ENCODE measurements at regions not wholly inside any gene's neighbourhood (a gene's known extent, or its start where the extent isn't known, plus 50 kb on each side); places are given as distances from the start of the nearest gene placed in this dataset.
"Not testable (repeated sequence)": the region's sequence is repeated elsewhere in the genome, so short reads cannot be mapped to it uniquely, and the experiment has no call there.

DNA sequence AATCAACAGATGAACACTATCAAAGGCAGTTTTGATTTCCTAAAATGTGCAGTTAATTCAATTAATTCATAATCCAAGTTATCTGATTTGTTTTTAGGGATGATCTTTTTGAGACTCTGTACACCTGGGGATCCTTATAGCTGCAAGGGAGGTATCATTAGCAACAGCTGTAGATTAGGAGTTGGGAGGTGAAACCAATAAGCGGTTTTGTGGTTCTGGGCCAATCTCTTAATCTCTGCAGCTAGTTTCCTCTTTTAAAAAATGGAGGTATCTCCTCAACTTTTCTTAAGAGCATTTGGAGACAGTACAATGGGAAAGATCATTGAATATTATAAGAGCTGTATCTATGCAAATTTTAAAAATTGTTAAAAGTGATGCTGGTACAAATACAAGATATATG, 126.0 kb downstream of the MC4R start:
- Histone ChIP-seq H3F3A (ENCODE audit: low read length, unreplicated experiment) (no peaks in the 10 kb centered on the region), H3K36me3 (ENCODE audit: low read depth, low read length) (no peaks in the 10 kb centered on the region), H3K4me2 (ENCODE audit: low read length) (no peak overlapping the region), H3K9me3 (ENCODE audit: low read length) (no peaks in the 10 kb centered on the region), H3K27me3 (ENCODE audit: low read length) (no peaks in the 10 kb centered on the region), H3K9me2 (replicated peaks; ENCODE audit: low read length) (no peaks in the 10 kb centered on the region), H3K9ac (ENCODE audit: low read length) (no peak overlapping the region), H3K79me2 (ENCODE audit: low read length) (no peaks in the 10 kb centered on the region), H4K20me1 (ENCODE audit: low read length) (no peaks in the 10 kb centered on the region), H3K4me1 (ENCODE audit: insufficient read depth, low read length) (no peaks in the 10 kb centered on the region), H3K27ac (ENCODE audit: low read length) (no peak overlapping the region), H2AFZ (ENCODE audit: low read length) (no peak overlapping the region), H3K4me3 (ENCODE audit: low read length) (no peak overlapping the region)
- intact Hi-C loops (cut with micrococcal nuclease) = no loop called here
- POLR2A ChIA-PET (ENCODE audit: unreplicated experiment) = no interaction called here
- TF ChIP-seq CTCF (conservative IDR thresholded peaks at IDR 0.05; ENCODE audit: low read depth, low read length) = no peak
- TF ChIP-seq EZH2 (IDR thresholded peaks at IDR 0.05; ENCODE audit: low read length, unreplicated experiment) = no peak
- no peak for TF ChIP-seq EZH2phosphoT487 (IDR thresholded peaks at IDR 0.05; ENCODE audit: borderline replicate concordance, low read length)
- ATAC-seq = no peak
- no peak for DNase-seq
- no TSS peak for BruUV-seq (replicated peaks)
- CTCF ChIA-PET = no interaction called here

- ChIA-PET CTCF (no interaction called here), POLR2A (ENCODE audit: unreplicated experiment) (no interaction called here)
- Histone ChIP-seq H3K27ac (ENCODE audit: low read length) (no peak overlapping the region), H3F3A (ENCODE audit: low read length, unreplicated experiment) (no peaks in the 10 kb centered on the region), H3K4me1 (ENCODE audit: insufficient read depth, low read length) (no peaks in the 10 kb centered on the region), H3K9me3 (ENCODE audit: low read length) (no peaks in the 10 kb centered on the region), H3K27me3 (ENCODE audit: low read length) (no peaks in the 10 kb centered on the region), H3K4me2 (ENCODE audit: low read length) (no peak overlapping the region), H4K20me1 (ENCODE audit: low read length) (no peaks in the 10 kb centered on the region), H3K79me2 (ENCODE audit: low read length) (no peaks in the 10 kb centered on the region), H3K36me3 (ENCODE audit: low read depth, low read length) (no peaks in the 10 kb centered on the region), H3K9me2 (replicated peaks; ENCODE audit: low read length) (no peaks in the 10 kb centered on the region), H3K9ac (ENCODE audit: low read length) (no peak overlapping the region), H2AFZ (ENCODE audit: low read length) (no peak overlapping the region), H3K4me3 (ENCODE audit: low read length) (no peak overlapping the region)
- BruUV-seq (replicated peaks) = no TSS peak
- intact Hi-C loops (cut with micrococcal nuclease) = no loop called here
- no peak for DNase-seq
- TF ChIP-seq CTCF (conservative IDR thresholded peaks at IDR 0.05; ENCODE audit: low read depth, low read length) = no peak
- no peak for ATAC-seq
Observed at GRCh38 chr18:60245096-60245495, 127.5 kb downstream of the MC4R start.

GRCh38 chr18:60239024-60239710, 133.4 kb downstream of the MC4R start:
- BruUV-seq (replicated peaks); ATAC-seq; H3K36me3 ChIP-seq (ENCODE audit: low read depth, low read length): not testable (repeated sequence)

More at GRCh38 chr18:60239024-60239710, 133.4 kb downstream of the MC4R start:
- H3K27ac ChIP-seq (ENCODE audit: low read length); H3K4me1 ChIP-seq (ENCODE audit: insufficient read depth, low read length); H4K20me1 ChIP-seq (ENCODE audit: low read length); CTCF ChIA-PET; H3K27me3 ChIP-seq (ENCODE audit: low read length); POLR2A ChIA-PET (ENCODE audit: unreplicated experiment); H3K9me2 ChIP-seq (replicated peaks; ENCODE audit: low read length); H2AFZ ChIP-seq (ENCODE audit: low read length); H3K9me3 ChIP-seq (ENCODE audit: low read length); H3K79me2 ChIP-seq (ENCODE audit: low read length); H3K9ac ChIP-seq (ENCODE audit: low read length); H3K4me2 ChIP-seq (ENCODE audit: low read length); DNase-seq; H3K4me3 ChIP-seq (ENCODE audit: low read length); H3F3A ChIP-seq (ENCODE audit: low read length, unreplicated experiment): not testable (repeated sequence)
- intact Hi-C loops (cut with micrococcal nuclease) = loop anchor here (10.0 kb wide), 1 partner anchor 244 kb away; no protein-coding TSS in a partner anchor
